ENCODE measurements at regions not wholly inside any gene's neighbourhood (a gene's known extent, or its start where the extent isn't known, plus 50 kb on each side); places are given as distances from the start of the nearest gene placed in this dataset.

GRCh38 chr7:18405726-18406125 lies 89.8 kb upstream of the HDAC9 start:
- H3K27ac ChIP-seq (ENCODE audit: low read depth in 1 of 3, low read length in 2 of 3) = no peak overlapping the region
- H3K27me3 ChIP-seq (ENCODE audit: control insufficient read depth in 3 of 3, insufficient read depth in 3 of 3, low read length in 3 of 3) = no peaks in the 10 kb centered on the region
- 76 to 84% (median 84%) methylated on average over 1 of the region's 1 CpG for WGBS, 3 donors
- no peak overlapping the region for H3K4me3 ChIP-seq (ENCODE audit: low read depth in 1 of 3, low read length in 3 of 3)
- no peak for DNase-seq
- H3K36me3 ChIP-seq (ENCODE audit: control insufficient read depth in 3 of 3, insufficient read depth in 2 of 3, low read depth in 1 of 3, low read length in 3 of 3) = no peaks in the 10 kb centered on the region
- H3K4me1 ChIP-seq (ENCODE audit: control insufficient read depth in 3 of 3, insufficient read depth in 2 of 3, low read depth in 1 of 3, low read length in 2 of 3) = no peaks in the 10 kb centered on the region
- no peak for FAIRE-seq
- no peaks in the 10 kb centered on the region for H3K9me3 ChIP-seq (ENCODE audit: control insufficient read depth in 2 of 2, insufficient read depth in 1 of 2, low read depth in 1 of 2, low read length in 1 of 2)

- Histone ChIP-seq H3K4me1 (ENCODE audit: control insufficient read depth in 3 of 3, insufficient read depth in 2 of 3, low read depth in 1 of 3, low read length in 2 of 3) (no peaks in the 10 kb centered on the region), H3K4me3 (ENCODE audit: low read depth in 1 of 3, low read length in 3 of 3) (no peak overlapping the region), H3K9me3 (ENCODE audit: control insufficient read depth in 2 of 2, insufficient read depth in 1 of 2, low read depth in 1 of 2, low read length in 1 of 2) (no peaks in the 10 kb centered on the region), H3K27me3 (ENCODE audit: control insufficient read depth in 3 of 3, insufficient read depth in 3 of 3, low read length in 3 of 3) (no peaks in the 10 kb centered on the region), H3K36me3 (ENCODE audit: control insufficient read depth in 3 of 3, insufficient read depth in 2 of 3, low read depth in 1 of 3, low read length in 3 of 3) (no peaks in the 10 kb centered on the region), H3K27ac (ENCODE audit: low read depth in 1 of 3, low read length in 2 of 3) (no peak overlapping the region)
- DNase-seq (no peak), FAIRE-seq (no peak)
- whole genome bisulfite sequencing, 3 donors = 55 to 60% (median 55%) methylated on average over 4 of the region's 4 CpGs
Observed at GRCh38 chr7:18407385-18407784, 88.2 kb upstream of the HDAC9 start.

- Histone ChIP-seq H3K4me1 (ENCODE audit: control insufficient read depth in 3 of 3, insufficient read depth in 2 of 3, low read depth in 1 of 3, low read length in 2 of 3) (no peaks in the 10 kb centered on the region), H3K4me3 (ENCODE audit: low read depth in 1 of 3, low read length in 3 of 3) (no peak overlapping the region), H3K27ac (ENCODE audit: low read depth in 1 of 3, low read length in 2 of 3) (no peak overlapping the region), H3K9me3 (ENCODE audit: control insufficient read depth in 2 of 2, insufficient read depth in 1 of 2, low read depth in 1 of 2, low read length in 1 of 2) (no peaks in the 10 kb centered on the region), H3K36me3 (ENCODE audit: control insufficient read depth in 3 of 3, insufficient read depth in 2 of 3, low read depth in 1 of 3, low read length in 3 of 3) (no peaks in the 10 kb centered on the region), H3K27me3 (ENCODE audit: control insufficient read depth in 3 of 3, insufficient read depth in 3 of 3, low read length in 3 of 3) (no peaks in the 10 kb centered on the region)
- 53 to 58% (median 53%) methylated on average over 2 of the region's 2 CpGs for WGBS, 3 donors
- no peak for DNase-seq
- no peak for FAIRE-seq
Observed at GRCh38 chr7:18408461-18408860, 87.1 kb upstream of the HDAC9 start.

GRCh38 chr7:18408868-18409267 lies 86.7 kb upstream of the HDAC9 start:
- Histone ChIP-seq H3K27ac (ENCODE audit: low read depth in 1 of 3, low read length in 2 of 3) (no peak overlapping the region), H3K4me3 (ENCODE audit: low read depth in 1 of 3, low read length in 3 of 3) (no peak overlapping the region), H3K9me3 (ENCODE audit: control insufficient read depth in 2 of 2, insufficient read depth in 1 of 2, low read depth in 1 of 2, low read length in 1 of 2) (no peaks in the 10 kb centered on the region), H3K36me3 (ENCODE audit: control insufficient read depth in 3 of 3, insufficient read depth in 2 of 3, low read depth in 1 of 3, low read length in 3 of 3) (no peaks in the 10 kb centered on the region), H3K4me1 (ENCODE audit: control insufficient read depth in 3 of 3, insufficient read depth in 2 of 3, low read depth in 1 of 3, low read length in 2 of 3) (no peaks in the 10 kb centered on the region), H3K27me3 (ENCODE audit: control insufficient read depth in 3 of 3, insufficient read depth in 3 of 3, low read length in 3 of 3) (no peaks in the 10 kb centered on the region)
- 78 to 86% (median 80%) methylated on average over 4 of the region's 4 CpGs for WGBS, 3 donors
- FAIRE-seq = no peak
- DNase-seq = no peak

- no peak overlapping the region for H3K27ac ChIP-seq (ENCODE audit: low read depth in 1 of 3, low read length in 2 of 3)
- no peak for DNase-seq
- no peaks in the 10 kb centered on the region for H3K9me3 ChIP-seq (ENCODE audit: control insufficient read depth in 2 of 2, insufficient read depth in 1 of 2, low read depth in 1 of 2, low read length in 1 of 2)
- H3K36me3 ChIP-seq (ENCODE audit: control insufficient read depth in 3 of 3, insufficient read depth in 2 of 3, low read depth in 1 of 3, low read length in 3 of 3) = no peaks in the 10 kb centered on the region
- no peaks in the 10 kb centered on the region for H3K4me1 ChIP-seq (ENCODE audit: control insufficient read depth in 3 of 3, insufficient read depth in 2 of 3, low read depth in 1 of 3, low read length in 2 of 3)
- H3K27me3 ChIP-seq (ENCODE audit: control insufficient read depth in 3 of 3, insufficient read depth in 3 of 3, low read length in 3 of 3) = no peaks in the 10 kb centered on the region
- no peak for FAIRE-seq
- WGBS, 3 donors = 92 to 97% (median 94%) methylated on average over 1 of the region's 1 CpG
- H3K4me3 ChIP-seq (ENCODE audit: low read depth in 1 of 3, low read length in 3 of 3) = no peak overlapping the region
Observed at GRCh38 chr7:18413447-18413846, 82.1 kb upstream of the HDAC9 start.

GRCh38 chr7:18414885-18415284 lies 80.7 kb upstream of the HDAC9 start:
- H3K4me1 ChIP-seq (ENCODE audit: control insufficient read depth in 3 of 3, insufficient read depth in 2 of 3, low read depth in 1 of 3, low read length in 2 of 3) = no peaks in the 10 kb centered on the region
- FAIRE-seq (no peak), DNase-seq (no peak)
- H3K9me3 ChIP-seq (ENCODE audit: control insufficient read depth in 2 of 2, insufficient read depth in 1 of 2, low read depth in 1 of 2, low read length in 1 of 2) = no peaks in the 10 kb centered on the region
- no peak overlapping the region for H3K4me3 ChIP-seq (ENCODE audit: low read depth in 1 of 3, low read length in 3 of 3)
- H3K36me3 ChIP-seq (ENCODE audit: control insufficient read depth in 3 of 3, insufficient read depth in 2 of 3, low read depth in 1 of 3, low read length in 3 of 3) = no peaks in the 10 kb centered on the region
- WGBS, 3 donors = 62 to 78% (median 64%) methylated on average over 7 of the region's 7 CpGs
- H3K27ac ChIP-seq (ENCODE audit: low read depth in 1 of 3, low read length in 2 of 3) = no peak overlapping the region
- no peaks in the 10 kb centered on the region for H3K27me3 ChIP-seq (ENCODE audit: control insufficient read depth in 3 of 3, insufficient read depth in 3 of 3, low read length in 3 of 3)

- H3K4me3 ChIP-seq (ENCODE audit: low read depth in 1 of 3, low read length in 3 of 3) = no peak overlapping the region
- peaks cover 0 to 9% (median 0%) of the 10 kb centered on the region in 3 donors for H3K4me1 ChIP-seq (ENCODE audit: control insufficient read depth in 3 of 3, insufficient read depth in 2 of 3, low read depth in 1 of 3, low read length in 2 of 3)
- no peak for DNase-seq
- H3K9me3 ChIP-seq (ENCODE audit: control insufficient read depth in 2 of 2, insufficient read depth in 1 of 2, low read depth in 1 of 2, low read length in 1 of 2) = no peaks in the 10 kb centered on the region
- WGBS, 3 donors = 59 to 78% (median 68%) methylated on average over 3 of the region's 3 CpGs
- no peaks in the 10 kb centered on the region for H3K36me3 ChIP-seq (ENCODE audit: control insufficient read depth in 3 of 3, insufficient read depth in 2 of 3, low read depth in 1 of 3, low read length in 3 of 3)
- H3K27ac ChIP-seq (ENCODE audit: low read depth in 1 of 3, low read length in 2 of 3) = no peak overlapping the region
- no peak for FAIRE-seq
- no peaks in the 10 kb centered on the region for H3K27me3 ChIP-seq (ENCODE audit: control insufficient read depth in 3 of 3, insufficient read depth in 3 of 3, low read length in 3 of 3)
Observed at GRCh38 chr7:18416988-18417387, 78.6 kb upstream of the HDAC9 start.

- H3K27ac ChIP-seq (ENCODE audit: low read depth in 1 of 3, low read length in 2 of 3) = no peak overlapping the region
- 57 to 73% (median 73%) methylated on average over 3 of the region's 3 CpGs for WGBS, 3 donors
- H3K4me1 ChIP-seq (ENCODE audit: control insufficient read depth in 3 of 3, insufficient read depth in 2 of 3, low read depth in 1 of 3, low read length in 2 of 3) = peaks cover 0 to 15% (median 0%) of the 10 kb centered on the region in 3 donors
- no peak for FAIRE-seq
- no peaks in the 10 kb centered on the region for H3K36me3 ChIP-seq (ENCODE audit: control insufficient read depth in 3 of 3, insufficient read depth in 2 of 3, low read depth in 1 of 3, low read length in 3 of 3)
- no peaks in the 10 kb centered on the region for H3K27me3 ChIP-seq (ENCODE audit: control insufficient read depth in 3 of 3, insufficient read depth in 3 of 3, low read length in 3 of 3)
- no peaks in the 10 kb centered on the region for H3K9me3 ChIP-seq (ENCODE audit: control insufficient read depth in 2 of 2, insufficient read depth in 1 of 2, low read depth in 1 of 2, low read length in 1 of 2)
- no peak for DNase-seq
- H3K4me3 ChIP-seq (ENCODE audit: low read depth in 1 of 3, low read length in 3 of 3) = no peak overlapping the region
Observed at GRCh38 chr7:18419456-18419855, 76.1 kb upstream of the HDAC9 start.

- peaks cover 0 to 15% (median 0%) of the 10 kb centered on the region in 3 donors for H3K4me1 ChIP-seq (ENCODE audit: control insufficient read depth in 3 of 3, insufficient read depth in 2 of 3, low read depth in 1 of 3, low read length in 2 of 3)
- peak in 1 of 2 donors; percentile 28 for DNase-seq
- 30 to 61% (median 54%) methylated on average over 2 of the region's 2 CpGs for WGBS, 3 donors
- no peaks in the 10 kb centered on the region for H3K36me3 ChIP-seq (ENCODE audit: control insufficient read depth in 3 of 3, insufficient read depth in 2 of 3, low read depth in 1 of 3, low read length in 3 of 3)
- no peak for FAIRE-seq
- no peak overlapping the region for H3K27ac ChIP-seq (ENCODE audit: low read depth in 1 of 3, low read length in 2 of 3)
- H3K9me3 ChIP-seq (ENCODE audit: control insufficient read depth in 2 of 2, insufficient read depth in 1 of 2, low read depth in 1 of 2, low read length in 1 of 2) = no peaks in the 10 kb centered on the region
- no peak overlapping the region for H3K4me3 ChIP-seq (ENCODE audit: low read depth in 1 of 3, low read length in 3 of 3)
- H3K27me3 ChIP-seq (ENCODE audit: control insufficient read depth in 3 of 3, insufficient read depth in 3 of 3, low read length in 3 of 3) = no peaks in the 10 kb centered on the region
Observed at GRCh38 chr7:18420108-18420507, 75.4 kb upstream of the HDAC9 start.
